ENCODE measurements at regions not wholly inside any gene's neighbourhood (a gene's known extent, or its start where the extent isn't known, plus 50 kb on each side); places are given as distances from the start of the nearest gene placed in this dataset.

DNA sequence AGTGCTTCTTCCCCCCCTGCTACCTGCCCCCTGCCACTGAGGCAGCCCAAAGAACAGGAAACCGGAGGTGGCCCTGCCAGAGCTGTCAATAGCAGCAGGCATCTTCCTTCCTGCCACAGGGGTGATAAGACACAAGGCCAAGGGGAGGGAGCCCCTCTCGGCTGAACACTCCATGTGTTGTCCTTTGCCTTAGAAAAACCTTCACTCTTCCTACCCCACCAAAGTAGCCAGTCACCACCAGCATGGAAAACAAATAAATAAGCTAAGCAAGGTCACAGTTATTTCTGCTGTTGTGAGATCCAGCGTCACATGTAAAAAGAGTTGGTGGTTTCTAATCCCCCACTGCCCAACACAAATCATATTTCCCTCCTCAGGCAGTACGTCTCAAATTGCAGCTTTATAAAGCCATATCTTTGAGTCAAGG is 104.8 kb upstream of the DPT start:
- TF ChIP-seq EZH2 (IDR thresholded peaks at IDR 0.05; ENCODE audit: insufficient read depth, low read length), result no peak
- TF ChIP-seq, protein P1, sequence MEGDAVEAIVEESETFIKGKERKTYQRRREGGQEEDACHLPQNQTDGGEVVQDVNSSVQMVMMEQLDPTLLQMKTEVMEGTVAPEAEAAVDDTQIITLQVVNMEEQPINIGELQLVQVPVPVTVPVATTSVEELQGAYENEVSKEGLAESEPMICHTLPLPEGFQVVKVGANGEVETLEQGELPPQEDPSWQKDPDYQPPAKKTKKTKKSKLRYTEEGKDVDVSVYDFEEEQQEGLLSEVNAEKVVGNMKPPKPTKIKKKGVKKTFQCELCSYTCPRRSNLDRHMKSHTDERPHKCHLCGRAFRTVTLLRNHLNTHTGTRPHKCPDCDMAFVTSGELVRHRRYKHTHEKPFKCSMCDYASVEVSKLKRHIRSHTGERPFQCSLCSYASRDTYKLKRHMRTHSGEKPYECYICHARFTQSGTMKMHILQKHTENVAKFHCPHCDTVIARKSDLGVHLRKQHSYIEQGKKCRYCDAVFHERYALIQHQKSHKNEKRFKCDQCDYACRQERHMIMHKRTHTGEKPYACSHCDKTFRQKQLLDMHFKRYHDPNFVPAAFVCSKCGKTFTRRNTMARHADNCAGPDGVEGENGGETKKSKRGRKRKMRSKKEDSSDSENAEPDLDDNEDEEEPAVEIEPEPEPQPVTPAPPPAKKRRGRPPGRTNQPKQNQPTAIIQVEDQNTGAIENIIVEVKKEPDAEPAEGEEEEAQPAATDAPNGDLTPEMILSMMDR (IDR thresholded peaks at IDR 0.05; ENCODE audit: insufficient read depth, low read depth, low read length), result no peak

Data from astrocyte (in vitro differentiated cells and primary cell).